ENCODE measurements at regions not wholly inside any gene's neighbourhood (a gene's known extent, or its start where the extent isn't known, plus 50 kb on each side); places are given as distances from the start of the nearest gene placed in this dataset.

GRCh38 chrX:42530027-42530426 lies 247.9 kb downstream of the PPP1R2C start:
- intact Hi-C loops (cut with DNase I), result no loop called here
- TF ChIP-seq CTCF (IDR thresholded peaks at IDR 0.05; ENCODE audit: borderline replicate concordance, extremely low read depth, insufficient read depth), result no peak
- Histone ChIP-seq H3K9ac (ENCODE audit: low read length in 3 of 3) (no peak overlapping the region), H3K27ac (ENCODE audit: low read depth in 2 of 2, low read length in 2 of 2) (no peak overlapping the region), H3K4me1 (ENCODE audit: control insufficient read depth in 2 of 3, insufficient read depth in 2 of 3, low read depth in 1 of 3, low read length in 3 of 3) (no peaks in the 10 kb centered on the region), H3K36me3 (ENCODE audit: control insufficient read depth in 2 of 3, insufficient read depth in 3 of 3, low read length in 3 of 3) (no peaks in the 10 kb centered on the region), H3K27me3 (ENCODE audit: control insufficient read depth, insufficient read depth, low read length) (no peaks in the 10 kb centered on the region), H3K4me3 (ENCODE audit: low read length in 3 of 3) (no peak overlapping the region), H3K9me3 (ENCODE audit: control insufficient read depth in 2 of 3, insufficient read depth in 1 of 3, low read length in 3 of 3) (no peaks in the 10 kb centered on the region)
- DNase-seq (peak in 1 of 5 donors; percentile 23), FAIRE-seq (no peak)

GRCh38 chrX:42524379-42524778 lies 253.6 kb downstream of the PPP1R2C start:
- FAIRE-seq (no peak), DNase-seq (no peak)
- H3K27me3 ChIP-seq (ENCODE audit: control insufficient read depth, insufficient read depth, low read length), result no peaks in the 10 kb centered on the region
- H3K9me3 ChIP-seq (ENCODE audit: control insufficient read depth in 2 of 3, insufficient read depth in 1 of 3, low read length in 3 of 3), result no peaks in the 10 kb centered on the region
- H3K4me1 ChIP-seq (ENCODE audit: control insufficient read depth in 2 of 3, insufficient read depth in 2 of 3, low read depth in 1 of 3, low read length in 3 of 3), result no peaks in the 10 kb centered on the region
- no peak overlapping the region for H3K27ac ChIP-seq (ENCODE audit: low read depth in 2 of 2, low read length in 2 of 2)
- no peak overlapping the region for H3K4me3 ChIP-seq (ENCODE audit: low read length in 3 of 3)
- intact Hi-C loops (cut with DNase I), result no loop called here
- H3K36me3 ChIP-seq (ENCODE audit: control insufficient read depth in 2 of 3, insufficient read depth in 3 of 3, low read length in 3 of 3), result no peaks in the 10 kb centered on the region
- no peak for TF ChIP-seq CTCF (IDR thresholded peaks at IDR 0.05; ENCODE audit: borderline replicate concordance, extremely low read depth, insufficient read depth)
- no peak overlapping the region for H3K9ac ChIP-seq (ENCODE audit: low read length in 3 of 3)

- H3K4me1 ChIP-seq (ENCODE audit: control insufficient read depth in 2 of 3, insufficient read depth in 2 of 3, low read depth in 1 of 3, low read length in 3 of 3), result no peaks in the 10 kb centered on the region
- no peak overlapping the region for H3K9ac ChIP-seq (ENCODE audit: low read length in 3 of 3)
- DNase-seq (no peak), FAIRE-seq (peak; percentile 52)
- H3K4me3 ChIP-seq (ENCODE audit: low read length in 3 of 3), result no peak overlapping the region
- H3K27ac ChIP-seq (ENCODE audit: low read depth in 2 of 2, low read length in 2 of 2), result no peak overlapping the region
- no peaks in the 10 kb centered on the region for H3K9me3 ChIP-seq (ENCODE audit: control insufficient read depth in 2 of 3, insufficient read depth in 1 of 3, low read length in 3 of 3)
- no peaks in the 10 kb centered on the region for H3K36me3 ChIP-seq (ENCODE audit: control insufficient read depth in 2 of 3, insufficient read depth in 3 of 3, low read length in 3 of 3)
- no peaks in the 10 kb centered on the region for H3K27me3 ChIP-seq (ENCODE audit: control insufficient read depth, insufficient read depth, low read length)
- TF ChIP-seq CTCF (IDR thresholded peaks at IDR 0.05; ENCODE audit: borderline replicate concordance, extremely low read depth, insufficient read depth), result no peak
- intact Hi-C loops (cut with DNase I), result no loop called here
These were observed 258.2 kb downstream of the PPP1R2C start for GRCh38 chrX:42519666-42520231.

GRCh38 chrX:42515939-42516338 lies 262.0 kb downstream of the PPP1R2C start:
- H3K4me1 ChIP-seq (ENCODE audit: control insufficient read depth in 2 of 3, insufficient read depth in 2 of 3, low read depth in 1 of 3, low read length in 3 of 3), result no peaks in the 10 kb centered on the region
- H3K36me3 ChIP-seq (ENCODE audit: control insufficient read depth in 2 of 3, insufficient read depth in 3 of 3, low read length in 3 of 3), result no peaks in the 10 kb centered on the region
- DNase-seq (no peak), FAIRE-seq (no peak)
- no peak overlapping the region for H3K27ac ChIP-seq (ENCODE audit: low read depth in 2 of 2, low read length in 2 of 2)
- no peaks in the 10 kb centered on the region for H3K9me3 ChIP-seq (ENCODE audit: control insufficient read depth in 2 of 3, insufficient read depth in 1 of 3, low read length in 3 of 3)
- TF ChIP-seq CTCF (IDR thresholded peaks at IDR 0.05; ENCODE audit: borderline replicate concordance, extremely low read depth, insufficient read depth), result no peak
- no peaks in the 10 kb centered on the region for H3K27me3 ChIP-seq (ENCODE audit: control insufficient read depth, insufficient read depth, low read length)
- H3K4me3 ChIP-seq (ENCODE audit: low read length in 3 of 3), result no peak overlapping the region
- intact Hi-C loops (cut with DNase I), result no loop called here
- no peak overlapping the region for H3K9ac ChIP-seq (ENCODE audit: low read length in 3 of 3)
